ENCODE measurements at regions not wholly inside any gene's neighbourhood (a gene's known extent, or its start where the extent isn't known, plus 50 kb on each side); places are given as distances from the start of the nearest gene placed in this dataset.

- no peak for TF ChIP-seq POLR2A (IDR thresholded peaks at IDR 0.05; ENCODE audit: low read length)
- no peak for TF ChIP-seq GATA1 (IDR thresholded peaks at IDR 0.05; ENCODE audit: low read depth, low read length)
These were observed 385.0 kb upstream of the SMIM31 start for GRCh38 chr4:164368894-164369293.

All from erythroblast (primary cell).